SK-N-DZ (cell line): ENCODE measurements at regions not wholly inside any gene's neighbourhood (a gene's known extent, or its start where the extent isn't known, plus 50 kb on each side); places are given as distances from the start of the nearest gene placed in this dataset.
A peak's percentile ranks its signal among the peaks of the same experiment; 100 is the strongest.
"Not testable (repeated sequence)": the region's sequence is repeated elsewhere in the genome, so short reads cannot be mapped to it uniquely, and the experiment has no call there.

Experiments used
- DNase-seq: peaks from one replicate; pipeline ENCODE4 v3.0.0-alpha.2; 2015; ENCODE audit warnings: low spot score

GRCh38 chr14:58752771-58753201, 115.0 kb downstream of the DACT1 start:
- DNase-seq = no peak

GRCh38 chr14:58755031-58755925, 117.5 kb downstream of the DACT1 start:
- DNase-seq = peak; percentile 15

DNA sequence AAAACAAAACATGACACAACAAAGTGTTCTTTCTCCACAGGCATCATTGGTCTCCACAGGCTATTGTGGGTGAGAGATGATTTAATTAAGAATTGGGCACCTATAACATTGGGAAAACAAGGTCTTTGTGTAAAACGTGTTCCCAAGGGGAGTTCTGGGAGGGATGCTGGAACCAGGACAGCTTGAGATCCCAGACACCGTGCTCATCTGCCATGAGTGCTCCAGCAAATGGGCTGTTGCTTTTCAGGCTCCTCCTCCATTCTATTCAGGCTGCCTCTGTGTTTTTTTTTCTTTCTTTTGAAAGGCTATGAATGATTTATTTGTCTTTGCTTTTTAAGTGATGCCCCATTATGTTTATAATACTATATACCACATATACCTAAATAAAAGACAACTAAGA, 122.4 kb downstream of the DACT1 start:
- no peak for DNase-seq

DNA sequence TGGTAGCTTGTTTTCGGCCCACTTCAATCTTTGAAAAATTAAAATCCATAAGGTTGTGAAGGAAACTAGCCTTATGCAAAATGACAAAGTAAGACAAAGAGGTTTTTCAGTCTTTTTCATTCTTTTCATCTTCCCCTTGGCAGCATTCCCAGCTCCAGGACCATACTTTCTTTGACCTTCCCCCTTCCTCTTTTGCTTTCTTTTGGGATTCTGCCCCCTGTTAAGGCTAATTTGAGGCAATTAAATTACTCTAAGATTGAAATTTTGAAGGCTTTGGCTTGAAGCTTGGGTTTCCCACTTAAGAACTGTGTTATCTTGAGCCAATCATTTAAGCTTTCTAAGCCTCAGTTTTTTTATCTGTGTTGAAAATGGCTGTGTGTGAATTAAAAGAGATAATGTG, 124.9 kb downstream of the DACT1 start:
- DNase-seq = no peak

GRCh38 chr14:58763210-58763609, 125.4 kb downstream of the DACT1 start:
- DNase-seq = no peak

- DNase-seq = peak; percentile 83
Observed at GRCh38 chr14:58765418-58765831, 127.7 kb downstream of the DACT1 start.

DNA sequence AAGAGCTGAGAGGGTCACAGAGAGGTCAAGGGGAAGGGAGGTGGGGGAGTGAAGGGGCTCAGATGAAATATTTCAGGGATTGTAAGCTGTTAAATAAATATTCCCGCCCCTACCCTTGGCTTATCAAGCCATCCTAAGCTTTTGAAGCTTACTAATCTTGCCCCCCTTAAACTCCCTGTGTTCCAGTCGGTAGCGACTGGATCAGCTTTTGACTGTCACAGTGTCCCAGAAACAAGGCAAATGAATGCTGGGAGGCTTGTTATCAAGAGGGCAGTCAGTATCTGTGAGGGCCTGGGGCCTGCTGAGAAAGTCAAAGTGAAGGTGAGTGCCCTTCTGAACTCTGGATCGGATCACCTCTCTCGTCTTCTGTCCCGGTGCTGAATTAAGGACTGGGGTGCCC, 128.1 kb downstream of the DACT1 start:
- DNase-seq = no peak

- DNase-seq = no peak
Observed at GRCh38 chr14:58769011-58769643, 131.4 kb downstream of the DACT1 start.

GRCh38 chr14:58769771-58770170, 132.0 kb downstream of the DACT1 start:
- DNase-seq = no peak

DNA sequence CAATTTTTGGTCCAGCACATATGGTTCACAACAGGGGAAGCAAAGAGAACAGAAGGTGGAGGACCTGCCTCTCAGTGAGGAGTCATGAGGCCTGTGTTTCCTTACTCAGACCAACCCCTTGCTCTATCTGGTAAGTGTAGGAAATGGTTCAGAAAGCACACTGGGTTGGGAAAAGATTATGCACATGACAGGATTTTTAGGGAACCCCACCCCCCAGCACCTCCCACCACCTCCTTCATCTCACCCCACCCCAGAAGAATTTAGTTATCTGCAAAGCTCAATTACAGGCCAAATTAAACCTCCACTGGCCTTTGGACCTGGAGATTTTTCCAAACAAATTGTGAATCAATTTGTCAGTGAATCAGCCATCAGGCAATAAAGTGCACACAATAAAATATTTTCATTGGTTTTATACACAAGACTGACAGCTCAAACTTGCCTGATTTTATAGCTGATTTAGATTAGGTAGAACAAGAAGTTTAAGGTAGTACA, 132.8 kb downstream of the DACT1 start:
- DNase-seq = peak; percentile 15

- DNase-seq = no peak
Observed at GRCh38 chr14:58771016-58771415, 133.3 kb downstream of the DACT1 start.

- DNase-seq = peak; percentile 64
Observed at GRCh38 chr14:58772116-58772515, 134.4 kb downstream of the DACT1 start.

GRCh38 chr14:58772794-58773620, 135.2 kb downstream of the DACT1 start:
- DNase-seq = peak; percentile 99

- DNase-seq = no peak
Observed at GRCh38 chr14:58774531-58774930, 136.8 kb downstream of the DACT1 start.

DNA sequence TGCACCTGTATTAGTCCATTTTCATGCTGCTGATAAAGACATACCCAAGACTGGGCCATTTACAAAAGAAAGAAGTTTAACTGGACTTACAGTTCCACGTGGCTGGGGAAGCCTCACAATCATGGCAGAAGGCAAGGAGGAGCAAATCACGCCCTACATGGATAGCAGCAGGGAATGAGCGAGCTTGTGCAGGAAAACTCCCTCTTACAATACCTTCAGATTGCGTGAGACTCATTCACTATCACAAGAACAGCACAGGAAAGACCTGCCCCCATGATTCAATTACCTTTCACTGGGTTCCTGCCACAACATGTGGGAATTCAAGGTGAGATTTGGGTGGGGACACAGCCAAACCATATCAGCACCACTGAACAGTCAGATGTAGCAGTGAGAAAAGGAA, 137.4 kb downstream of the DACT1 start:
- not testable (repeated sequence) for DNase-seq

DNA sequence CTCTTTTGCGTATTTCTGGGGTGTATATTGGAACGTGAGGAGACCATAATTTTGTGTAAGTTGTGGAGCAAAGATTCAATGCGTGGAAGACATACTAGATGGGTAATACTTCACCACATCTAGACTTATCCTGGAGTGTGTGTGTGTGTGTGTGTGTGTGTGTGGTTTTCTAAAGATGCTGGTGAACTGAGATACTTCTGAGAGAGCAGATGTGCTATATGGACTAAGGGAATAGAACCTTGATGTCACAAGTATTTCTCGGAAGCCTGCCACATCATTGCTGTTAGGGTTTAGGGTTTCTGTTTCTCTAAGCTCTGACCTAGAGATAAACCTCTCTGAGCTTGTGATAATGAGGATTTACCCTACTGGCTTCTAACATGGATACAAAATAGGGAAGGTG, 138.8 kb downstream of the DACT1 start:
- DNase-seq = no peak

- no peak for DNase-seq
Observed at GRCh38 chr14:58777541-58777979, 139.8 kb downstream of the DACT1 start.

DNA sequence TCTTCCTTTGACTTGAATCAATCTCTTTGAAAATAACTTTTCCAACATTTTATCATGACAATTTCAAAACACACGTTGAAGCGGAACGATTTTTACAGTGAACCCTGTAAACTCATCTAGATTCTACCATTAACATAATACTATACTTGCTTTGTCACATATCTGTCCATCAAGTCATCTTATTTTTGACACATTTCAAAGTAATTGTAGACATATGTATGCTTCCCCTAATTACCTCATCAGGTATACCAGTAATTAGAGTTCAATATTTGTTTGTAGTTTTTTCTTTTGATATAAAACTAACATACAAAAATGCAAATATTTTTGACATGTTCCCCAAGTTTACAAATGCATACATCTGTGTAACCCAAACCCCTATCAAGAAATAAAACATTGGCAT, 140.4 kb downstream of the DACT1 start:
- DNase-seq = no peak

DNA sequence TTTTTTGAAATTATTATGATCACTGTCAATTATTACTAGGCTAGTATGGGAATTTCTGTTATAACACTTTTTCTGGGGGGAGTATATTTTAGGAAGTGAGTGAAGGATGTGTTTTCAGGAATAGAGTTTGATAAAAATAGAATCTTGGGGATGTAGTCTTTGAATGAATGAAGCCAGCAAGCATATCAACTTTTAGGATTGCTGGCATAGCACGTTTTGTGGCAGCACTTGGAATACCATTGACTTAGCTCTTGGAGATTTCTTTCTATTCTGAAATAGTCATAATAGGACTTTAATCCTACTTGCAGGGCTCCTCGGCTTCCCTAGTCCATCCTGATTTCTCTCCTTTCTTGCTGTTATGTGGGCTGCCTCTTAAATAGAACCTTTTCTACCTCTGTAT, 141.6 kb downstream of the DACT1 start:
- DNase-seq = no peak

- DNase-seq = no peak
Observed at GRCh38 chr14:58780185-58780584, 142.4 kb downstream of the DACT1 start.

GRCh38 chr14:58780605-58781004, 142.8 kb downstream of the DACT1 start:
- DNase-seq = no peak

DNA sequence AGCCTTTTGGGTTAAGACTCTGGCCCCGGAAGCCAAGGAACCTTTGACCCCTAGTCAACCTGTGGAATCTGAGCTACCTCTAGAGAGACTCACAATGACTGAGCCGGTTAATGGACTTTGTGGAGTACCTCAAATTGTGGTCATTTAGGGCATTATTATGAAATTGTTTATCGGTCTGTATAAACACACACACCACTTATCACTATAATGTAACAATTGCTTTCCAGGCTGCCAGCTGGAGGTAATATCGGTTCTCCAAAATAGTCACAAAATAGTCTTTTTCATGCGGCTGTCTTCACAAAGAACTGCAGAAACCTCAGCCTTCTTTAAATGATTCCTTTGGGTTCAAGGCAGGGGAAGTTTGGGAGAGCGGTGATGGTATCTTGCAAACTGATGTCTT, 144.2 kb downstream of the DACT1 start:
- DNase-seq = no peak
